ENCODE measurements at regions not wholly inside any gene's neighbourhood (a gene's known extent, or its start where the extent isn't known, plus 50 kb on each side); places are given as distances from the start of the nearest gene placed in this dataset.

- TF ChIP-seq CTCF (IDR thresholded peaks at IDR 0.05; ENCODE audit: control extremely low read depth in 1 of 3, insufficient read depth in 1 of 3, low read depth in 1 of 3, low read length in 3 of 3) (no peak), POLR2A (IDR thresholded peaks at IDR 0.05; ENCODE audit: control extremely low read depth in 1 of 2, low read depth in 2 of 2, low read length in 2 of 2) (no peak), SIN3A (conservative IDR thresholded peaks at IDR 0.05 in 1 of 2, IDR thresholded peaks at IDR 0.05 in 1 of 2; ENCODE audit: low read depth in 1 of 2, low read length in 2 of 2) (no peak), USF2 (IDR thresholded peaks at IDR 0.05; ENCODE audit: low read length) (no peak), GABPA (IDR thresholded peaks at IDR 0.05; ENCODE audit: borderline replicate concordance, insufficient read depth, low read length) (no peak), CHD7 (IDR thresholded peaks at IDR 0.05; ENCODE audit: insufficient replicate concordance, low read length) (no peak), MAFK (IDR thresholded peaks at IDR 0.05; ENCODE audit: low read depth, low read length) (no peak), RFX5 (IDR thresholded peaks at IDR 0.05; ENCODE audit: borderline replicate concordance, low read depth, low read length) (no peak), RXRA (IDR thresholded peaks at IDR 0.05; ENCODE audit: insufficient read depth, low read depth, low read length) (no peak), POLR2AphosphoS5 (IDR thresholded peaks at IDR 0.05; ENCODE audit: low read depth, low read length) (no peak), EZH2 (IDR thresholded peaks at IDR 0.05; ENCODE audit: low read depth, low read length, severe bottlenecking) (no peak)
Measured at GRCh38 chr9:35548571-35548970, 56.5 kb upstream of the TESK1 start.

All from H1 (cell line).